CD14-positive monocyte (primary cell): ENCODE measurements at regions not wholly inside any gene's neighbourhood (a gene's known extent, or its start where the extent isn't known, plus 50 kb on each side); places are given as distances from the start of the nearest gene placed in this dataset.

Experiments used
- DNase-seq, 3 donors: peaks; one replicate each; pipeline ENCODE4 v3.0.0-alpha.2; 2011 to 2022
- H2AFZ ChIP-seq: 2 replicates; pipeline ENCODE4 v1.6.0; 2012; ENCODE audit warnings: mild to moderate bottlenecking, low read depth, low read length, inconsistent platforms; ENCODE audit not compliant: insufficient read depth, poor library complexity, severe bottlenecking
- H3K27ac ChIP-seq, 2 donors: 1 replicate in 1 of 2; 2 replicates in 1 of 2; pipeline ENCODE4 v1.5.1; 2012 to 2013; ENCODE audit warnings: low read length in 2 of 2, control low read depth in 1 of 2, inconsistent platforms in 1 of 2, low read depth in 1 of 2, mild to moderate bottlenecking in 1 of 2
- H3K27me3 ChIP-seq, 2 donors: one replicate each; pipeline versions ENCODE4 v1.6.0 to v1.6.1; 2011 to 2013; ENCODE audit warnings: low read length in 2 of 2; ENCODE audit not compliant: control insufficient read depth in 2 of 2, insufficient read depth in 2 of 2
- H3K36me3 ChIP-seq, 2 donors: replicated peaks in 1 of 2; 1 replicate in 1 of 2; 2 replicates in 1 of 2; pipeline versions ENCODE4 v1.5.1 to v1.6.1; 2012 to 2013; ENCODE audit warnings: low read length in 2 of 2, control low read depth in 1 of 2, inconsistent platforms in 1 of 2, mild to moderate bottlenecking in 1 of 2; ENCODE audit not compliant: insufficient read depth in 2 of 2, control insufficient read depth in 1 of 2
- H3K4me1 ChIP-seq, 2 donors: 1 replicate in 1 of 2; 2 replicates in 1 of 2; pipeline versions ENCODE4 v1.5.1 to v1.6.1; 2012 to 2013; ENCODE audit warnings: low read length in 2 of 2, control low read depth in 1 of 2, inconsistent platforms in 1 of 2, mild to moderate bottlenecking in 1 of 2, moderate library complexity in 1 of 2; ENCODE audit not compliant: insufficient read depth in 2 of 2, control insufficient read depth in 1 of 2
- H3K4me2 ChIP-seq: replicated peaks from 2 replicates; pipeline ENCODE3; 2012; ENCODE audit warnings: low read length, moderate library complexity, mild to moderate bottlenecking; ENCODE audit not compliant: poor library complexity, severe bottlenecking; ENCODE audit errors: extremely low read depth
- H3K4me3 ChIP-seq, 3 experiments: fragments of 200-600 bp in 1 of 3; sonication (generic) in 1 of 3; replicated peaks in 1 of 3; 1 replicate in 2 of 3; 2 replicates in 1 of 3; pipeline ENCODE4 v1.5.1; 2011 to 2013; ENCODE audit warnings: low read length in 3 of 3, mild to moderate bottlenecking in 3 of 3, control low read depth in 2 of 3, low read depth in 2 of 3, inconsistent platforms in 1 of 3, moderate library complexity in 1 of 3
- H3K79me2 ChIP-seq: 2 replicates; pipeline ENCODE4 v1.6.0; 2012; ENCODE audit warnings: mild to moderate bottlenecking, control low read depth, inconsistent platforms, low read length, moderate library complexity; ENCODE audit not compliant: insufficient read depth
- H3K9ac ChIP-seq: 2 replicates; pipeline ENCODE4 v1.6.0; 2017; ENCODE audit warnings: low read length, mild to moderate bottlenecking; ENCODE audit not compliant: insufficient read depth, poor library complexity, severe bottlenecking
- H3K9me3 ChIP-seq, 2 donors: replicated peaks in 1 of 2; 1 replicate in 1 of 2; 2 replicates in 1 of 2; pipeline versions ENCODE4 v1.5.1 to v1.6.1; 2012 to 2013; ENCODE audit warnings: low read length in 2 of 2, control low read depth in 1 of 2; ENCODE audit not compliant: control insufficient read depth in 1 of 2, insufficient read depth in 1 of 2
- H4K20me1 ChIP-seq: 2 replicates; pipeline ENCODE4 v1.6.0; 2012; ENCODE audit warnings: mild to moderate bottlenecking, low read length, control low read depth, moderate library complexity; ENCODE audit not compliant: insufficient read depth
- H3K27ac Mint-ChIP-seq, 7 donors: one replicate each; pipeline ENCODE4 v1.8.0; 2020; ENCODE audit warnings: mild to moderate bottlenecking in 7 of 7, mixed read lengths in 7 of 7, moderate library complexity in 6 of 7, inconsistent platforms in 2 of 7
- H3K27me3 Mint-ChIP-seq, 3 donors: one replicate each; pipeline ENCODE4 v1.8.0; 2021 to 2022; ENCODE audit warnings: low read depth in 3 of 3, mild to moderate bottlenecking in 3 of 3, mixed read lengths in 3 of 3, moderate library complexity in 3 of 3, inconsistent platforms in 1 of 3
- H3K36me3 Mint-ChIP-seq, 2 donors: one replicate each; pipeline ENCODE4 v1.8.0; 2020; ENCODE audit warnings: mixed read lengths in 2 of 2, inconsistent platforms in 1 of 2, mild to moderate bottlenecking in 1 of 2
- H3K4me1 Mint-ChIP-seq: one replicate; pipeline ENCODE4 v1.8.0; 2020; ENCODE audit warnings: mild to moderate bottlenecking, mixed read lengths
- H3K4me3 Mint-ChIP-seq, 2 donors: one replicate each; pipeline ENCODE4 v1.8.0; 2020; ENCODE audit warnings: mild to moderate bottlenecking in 2 of 2, mixed read lengths in 2 of 2, moderate library complexity in 1 of 2
- H3K9me3 Mint-ChIP-seq, 7 donors: one replicate each; pipeline ENCODE4 v1.8.0; 2020 to 2022; ENCODE audit warnings: mixed read lengths in 7 of 7, mild to moderate bottlenecking in 6 of 7, moderate library complexity in 6 of 7, inconsistent platforms in 2 of 7
- WGBS: methylation state at CpG from one replicate; pipeline ENCODE4 v1.1.5; 2013; ENCODE audit warnings: missing lambda C conversion rate; ENCODE audit not compliant: insufficient coverage; 5-methylcytosine and 5-hydroxymethylcytosine counted together
- intact Hi-C, 2 donors: fragments of 100-400 bp; cut with micrococcal nuclease; formaldehyde crosslinking; loops; one replicate each; pipeline versions ENCODE4 v1.15.0 to v1.15.1; 2023
- TF ChIP-seq, protein P1 (sequence below): fragments of 200-600 bp; IDR thresholded peaks from one replicate; pipeline ENCODE4 v1.8.0; 2022; ENCODE audit warnings: antibody characterized with exemption, mild to moderate bottlenecking

DNA sequence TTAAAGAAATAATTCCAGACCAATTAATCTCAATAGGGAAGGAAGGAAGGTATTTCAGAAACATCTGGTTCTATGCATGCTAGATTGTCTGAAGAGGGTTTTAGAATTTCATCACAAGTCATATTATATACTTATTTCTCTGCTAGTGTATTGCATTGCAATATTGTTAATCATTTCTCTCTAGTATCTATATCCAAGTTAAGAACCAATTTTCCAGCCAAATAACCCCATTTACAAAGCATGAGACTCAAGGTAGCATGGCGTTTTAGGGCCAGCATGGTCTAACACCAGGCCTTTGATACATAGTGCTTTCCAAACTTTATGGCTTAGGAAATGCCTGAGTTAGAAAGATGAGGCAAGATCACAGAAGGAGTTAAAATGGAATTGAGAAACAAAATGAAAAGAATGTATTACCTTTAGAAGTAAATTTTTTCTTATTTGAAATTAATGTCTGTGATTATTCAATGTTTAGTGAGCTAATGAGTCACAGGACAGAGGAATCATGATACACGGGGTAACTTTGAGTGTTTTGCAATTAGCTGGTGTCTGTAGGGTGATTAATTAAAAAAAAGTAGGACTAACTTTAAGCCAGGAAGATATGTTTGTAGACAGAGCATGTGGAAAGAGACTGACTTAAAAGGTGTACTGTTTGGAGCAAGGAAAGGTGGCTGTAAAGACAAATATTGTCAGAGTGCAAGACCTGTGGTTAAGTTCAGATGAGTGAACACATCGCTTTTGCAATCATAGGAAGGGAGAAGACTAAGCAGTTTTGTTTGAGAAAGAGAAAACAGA is 1006.2 kb upstream of the CITED2 start:
- WGBS = 35% methylated on average over 2 of the region's 3 CpGs
- Histone ChIP-seq H4K20me1 (no peaks in the 10 kb centered on the region), H3K4me2 (no peak overlapping the region), H3K4me1 (no peaks in the 10 kb centered on the region), H3K27ac (no peak overlapping the region), H3K36me3 (no peaks in the 10 kb centered on the region), H3K27me3 (no peaks in the 10 kb centered on the region), H3K4me3 (no peak overlapping the region), H2AFZ (no peak overlapping the region), H3K79me2 (no peaks in the 10 kb centered on the region), H3K9me3 (peaks cover 9 to 16% of the 10 kb centered on the region in 2 donors), H3K9ac (no peak overlapping the region)
- TF ChIP-seq, protein P1, sequence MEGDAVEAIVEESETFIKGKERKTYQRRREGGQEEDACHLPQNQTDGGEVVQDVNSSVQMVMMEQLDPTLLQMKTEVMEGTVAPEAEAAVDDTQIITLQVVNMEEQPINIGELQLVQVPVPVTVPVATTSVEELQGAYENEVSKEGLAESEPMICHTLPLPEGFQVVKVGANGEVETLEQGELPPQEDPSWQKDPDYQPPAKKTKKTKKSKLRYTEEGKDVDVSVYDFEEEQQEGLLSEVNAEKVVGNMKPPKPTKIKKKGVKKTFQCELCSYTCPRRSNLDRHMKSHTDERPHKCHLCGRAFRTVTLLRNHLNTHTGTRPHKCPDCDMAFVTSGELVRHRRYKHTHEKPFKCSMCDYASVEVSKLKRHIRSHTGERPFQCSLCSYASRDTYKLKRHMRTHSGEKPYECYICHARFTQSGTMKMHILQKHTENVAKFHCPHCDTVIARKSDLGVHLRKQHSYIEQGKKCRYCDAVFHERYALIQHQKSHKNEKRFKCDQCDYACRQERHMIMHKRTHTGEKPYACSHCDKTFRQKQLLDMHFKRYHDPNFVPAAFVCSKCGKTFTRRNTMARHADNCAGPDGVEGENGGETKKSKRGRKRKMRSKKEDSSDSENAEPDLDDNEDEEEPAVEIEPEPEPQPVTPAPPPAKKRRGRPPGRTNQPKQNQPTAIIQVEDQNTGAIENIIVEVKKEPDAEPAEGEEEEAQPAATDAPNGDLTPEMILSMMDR = no peak
- H3K9me3 Mint-ChIP-seq = peaks cover 4 to 15% (median 11%) of the 10 kb centered on the region in 7 donors
- DNase-seq = peak in 1 of 3 donors; percentile 3
- peaks cover 11% of the 10 kb centered on the region for H3K4me1 Mint-ChIP-seq
- H3K36me3 Mint-ChIP-seq = no peaks in the 10 kb centered on the region
- peak overlapping the region in 3 of 7 donors; percentile 0 to 77 (median 19) for H3K27ac Mint-ChIP-seq
- intact Hi-C loops = no loop called here
- H3K4me3 Mint-ChIP-seq = no peak overlapping the region
- H3K27me3 Mint-ChIP-seq = no peaks in the 10 kb centered on the region

DNA sequence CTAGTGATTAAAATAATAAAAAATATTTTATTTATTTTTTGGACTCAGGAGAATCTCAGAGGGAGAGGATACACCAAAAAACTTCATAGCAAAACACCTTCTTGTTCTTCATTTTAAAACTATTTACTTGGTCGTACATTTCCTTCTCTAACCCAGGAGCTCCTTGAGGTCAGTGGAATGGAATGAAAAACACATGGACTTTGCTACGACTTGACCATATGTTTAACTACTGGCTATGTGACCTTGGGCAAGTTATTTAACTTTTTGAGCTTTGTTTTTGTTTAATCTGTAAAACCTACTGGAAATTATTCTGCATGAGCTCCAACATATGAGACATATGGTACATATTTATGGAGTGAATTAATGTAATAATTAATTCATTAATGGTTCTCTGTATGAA is 1005.5 kb upstream of the CITED2 start:
- no peaks in the 10 kb centered on the region for H3K79me2 ChIP-seq
- H3K27ac Mint-ChIP-seq = no peak overlapping the region
- H4K20me1 ChIP-seq = no peaks in the 10 kb centered on the region
- H3K4me3 Mint-ChIP-seq = no peak overlapping the region
- no peaks in the 10 kb centered on the region for H3K36me3 Mint-ChIP-seq
- no peaks in the 10 kb centered on the region for H3K36me3 ChIP-seq
- H3K4me2 ChIP-seq = no peak overlapping the region
- H3K4me1 Mint-ChIP-seq = peaks cover 11% of the 10 kb centered on the region
- no peaks in the 10 kb centered on the region for H3K27me3 Mint-ChIP-seq
- H3K9me3 ChIP-seq = peaks cover 4 to 10% of the 10 kb centered on the region in 2 donors
- H3K9ac ChIP-seq = no peak overlapping the region
- H3K9me3 Mint-ChIP-seq = peaks cover under 1 to 12% (median 8%) of the 10 kb centered on the region in 7 donors
- DNase-seq = no peak
- H3K27ac ChIP-seq = no peak overlapping the region
- no peaks in the 10 kb centered on the region for H3K27me3 ChIP-seq
- H3K4me3 ChIP-seq = no peak overlapping the region
- no CpG with 5 or more reads among the region's 2 CpGs for WGBS
- TF ChIP-seq, protein P1 = no peak
- no peak overlapping the region for H2AFZ ChIP-seq
- no peaks in the 10 kb centered on the region for H3K4me1 ChIP-seq
- intact Hi-C loops = no loop called here
